ENCODE measurements at regions not wholly inside any gene's neighbourhood (a gene's known extent, or its start where the extent isn't known, plus 50 kb on each side); places are given as distances from the start of the nearest gene placed in this dataset.
"Not testable (repeated sequence)": the region's sequence is repeated elsewhere in the genome, so short reads cannot be mapped to it uniquely, and the experiment has no call there.

DNA sequence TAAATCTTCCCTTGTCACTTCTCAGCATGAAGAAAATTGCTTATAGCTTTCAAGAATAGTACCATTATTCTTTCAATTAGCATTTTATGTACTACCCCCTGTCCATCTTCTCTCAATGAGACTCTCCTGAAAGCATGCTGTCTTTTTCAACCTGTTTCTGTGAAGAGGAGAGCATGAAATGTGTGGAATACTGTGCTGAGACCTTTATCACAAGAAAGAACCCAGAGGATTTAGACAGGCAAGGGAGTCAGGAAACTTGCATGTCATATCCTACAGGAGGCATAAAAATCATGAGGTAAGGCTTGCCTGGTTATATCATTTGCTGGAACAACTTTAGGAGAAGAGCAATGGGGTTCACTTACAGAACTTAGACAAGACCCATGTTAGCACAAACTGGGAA, 56.7 kb upstream of the LPAR1 start:
- Histone ChIP-seq H3K4me3 (ENCODE audit: insufficient read depth, low read depth, low read length) (no peak overlapping the region), H3K36me3 (ENCODE audit: control insufficient read depth, insufficient read depth, low read length) (no peaks in the 10 kb centered on the region), H3K27me3 (ENCODE audit: control insufficient read depth, insufficient read depth, low read length, poor library complexity, severe bottlenecking) (no peaks in the 10 kb centered on the region), H3K27ac (ENCODE audit: insufficient read depth, low read depth, low read length, poor library complexity, severe bottlenecking) (no peak overlapping the region), H3K4me1 (ENCODE audit: control insufficient read depth, insufficient read depth, low read length) (peaks cover 26% of the 10 kb centered on the region), H3K9me3 (ENCODE audit: control insufficient read depth, low read length) (no peaks in the 10 kb centered on the region)

DNA sequence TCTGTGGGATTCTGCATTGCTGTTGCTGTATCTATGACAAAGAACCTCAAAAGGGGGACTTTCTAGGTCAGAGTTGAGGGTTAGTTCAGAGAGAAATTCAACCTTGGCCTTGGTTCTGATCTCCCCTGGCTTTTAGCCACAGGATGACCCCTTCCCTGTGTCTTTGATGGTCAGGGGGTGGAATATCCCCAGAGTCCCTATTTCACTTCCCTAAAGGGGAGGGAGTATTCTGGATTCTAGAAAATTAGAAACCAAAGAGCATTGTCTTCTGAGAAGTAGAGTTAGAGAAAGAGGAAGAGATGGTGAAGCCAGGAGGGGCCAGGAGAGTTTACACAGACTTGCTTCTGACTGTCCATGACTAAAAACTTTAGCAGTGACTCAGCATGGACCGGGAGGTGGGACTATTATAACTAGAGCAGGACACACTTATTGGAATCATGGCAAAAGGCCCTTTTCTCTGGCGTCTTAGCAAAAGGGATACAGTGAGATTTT, 56.2 kb upstream of the LPAR1 start:
- H3K4me3 ChIP-seq (ENCODE audit: insufficient read depth, low read depth, low read length), result no peak overlapping the region
- H3K27ac ChIP-seq (ENCODE audit: insufficient read depth, low read depth, low read length, poor library complexity, severe bottlenecking), result no peak overlapping the region
- H3K4me1 ChIP-seq (ENCODE audit: control insufficient read depth, insufficient read depth, low read length), result peaks cover 22% of the 10 kb centered on the region
- no peaks in the 10 kb centered on the region for H3K27me3 ChIP-seq (ENCODE audit: control insufficient read depth, insufficient read depth, low read length, poor library complexity, severe bottlenecking)
- WGBS, 2 experiments, result 42 to 55% methylated on average over 2 of the region's 2 CpGs
- no peaks in the 10 kb centered on the region for H3K36me3 ChIP-seq (ENCODE audit: control insufficient read depth, insufficient read depth, low read length)
- H3K9me3 ChIP-seq (ENCODE audit: control insufficient read depth, low read length), result no peaks in the 10 kb centered on the region

DNA sequence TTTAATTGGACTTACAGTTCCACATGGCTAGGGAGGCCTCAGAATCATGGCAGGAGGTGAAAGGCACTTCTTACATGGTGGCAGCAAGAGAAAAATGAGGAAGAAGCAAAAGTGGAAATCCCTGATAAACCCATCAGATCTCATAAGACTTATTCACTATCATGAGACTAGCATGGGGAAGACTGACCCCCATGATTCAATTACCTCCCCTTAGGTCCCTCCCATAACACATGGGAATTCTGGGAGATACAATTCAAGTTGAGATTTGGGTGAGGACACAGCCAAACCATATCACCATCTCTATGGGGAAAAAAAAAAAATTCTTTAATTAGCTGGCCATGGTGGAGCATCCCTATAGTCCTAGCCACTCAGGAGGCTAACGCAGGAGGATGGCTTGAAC, 53.9 kb upstream of the LPAR1 start:
- 88 to 97% methylated on average over 1 of the region's 1 CpG for WGBS, 2 experiments
- H3K27me3 ChIP-seq (ENCODE audit: control insufficient read depth, insufficient read depth, low read length, poor library complexity, severe bottlenecking), result not testable (repeated sequence)

More for the DNA sequence above, 53.9 kb upstream of the LPAR1 start:
- H3K36me3 ChIP-seq (ENCODE audit: control insufficient read depth, insufficient read depth, low read length); H3K9me3 ChIP-seq (ENCODE audit: control insufficient read depth, low read length); H3K4me3 ChIP-seq (ENCODE audit: insufficient read depth, low read depth, low read length); H3K27ac ChIP-seq (ENCODE audit: insufficient read depth, low read depth, low read length, poor library complexity, severe bottlenecking): not testable (repeated sequence)
- peaks cover 13% of the 10 kb centered on the region for H3K4me1 ChIP-seq (ENCODE audit: control insufficient read depth, insufficient read depth, low read length)

Measured in ectodermal cell (in vitro differentiated cells).